ENCODE measurements at regions not wholly inside any gene's neighbourhood (a gene's known extent, or its start where the extent isn't known, plus 50 kb on each side); places are given as distances from the start of the nearest gene placed in this dataset.

GRCh38 chr5:27477550-27477949, 439.2 kb upstream of the CDH9 start:
- no peak for TF ChIP-seq POLR2A (IDR thresholded peaks at IDR 0.05; ENCODE audit: low read depth, low read length)
- no peak for TF ChIP-seq CTCF (IDR thresholded peaks at IDR 0.05; ENCODE audit: extremely low read depth in 1 of 2, insufficient read depth in 1 of 2, low read depth in 1 of 2, low read length in 2 of 2)
- TF ChIP-seq EZH2 (IDR thresholded peaks at IDR 0.05; ENCODE audit: borderline replicate concordance, low read depth, low read length, severe bottlenecking), result no peak
- TF ChIP-seq MAX (IDR thresholded peaks at IDR 0.05; ENCODE audit: insufficient read depth, insufficient read length), result no peak
- TF ChIP-seq POLR2AphosphoS5 (IDR thresholded peaks at IDR 0.05; ENCODE audit: insufficient read depth, low read depth, low read length), result no peak
- no peak for TF ChIP-seq FOS (IDR thresholded peaks at IDR 0.05; ENCODE audit: borderline replicate concordance, insufficient read depth, low read length)
- TF ChIP-seq JUN (IDR thresholded peaks at IDR 0.05; ENCODE audit: borderline replicate concordance, insufficient read depth, insufficient read length, low read depth), result no peak

Measured in endothelial cell of umbilical vein (primary cell).